ENCODE measurements at regions not wholly inside any gene's neighbourhood (a gene's known extent, or its start where the extent isn't known, plus 50 kb on each side); places are given as distances from the start of the nearest gene placed in this dataset.

DNA sequence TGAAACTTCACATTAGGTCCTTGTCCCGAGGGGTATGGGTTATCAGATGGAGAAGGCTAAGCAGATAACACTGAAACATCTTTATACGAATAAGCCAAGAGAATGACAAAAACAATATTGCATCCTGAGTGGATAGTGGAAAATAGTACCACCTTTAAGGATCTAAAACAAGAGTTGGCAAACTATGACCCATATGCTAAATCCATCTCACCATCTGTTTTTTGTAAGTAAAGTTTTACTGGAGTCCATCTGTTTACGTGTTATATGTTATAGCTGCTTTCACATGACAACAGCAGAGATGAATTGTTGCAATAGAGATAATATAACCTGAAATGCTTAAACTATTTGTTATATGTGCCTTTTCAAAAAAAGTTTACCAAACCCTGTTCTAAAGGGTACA lies 76.1 kb upstream of the TRDN start:
- DNase-seq, result no peak
- no peak overlapping the region for H2AFZ ChIP-seq
- no peaks in the 10 kb centered on the region for H3K9me3 ChIP-seq (ENCODE audit: insufficient read depth, low read depth)
- H3K79me2 ChIP-seq (ENCODE audit: low read depth), result no peaks in the 10 kb centered on the region
- H3K4me1 ChIP-seq (replicated peaks; ENCODE audit: insufficient read depth), result no peaks in the 10 kb centered on the region
- TF ChIP-seq, protein P1, sequence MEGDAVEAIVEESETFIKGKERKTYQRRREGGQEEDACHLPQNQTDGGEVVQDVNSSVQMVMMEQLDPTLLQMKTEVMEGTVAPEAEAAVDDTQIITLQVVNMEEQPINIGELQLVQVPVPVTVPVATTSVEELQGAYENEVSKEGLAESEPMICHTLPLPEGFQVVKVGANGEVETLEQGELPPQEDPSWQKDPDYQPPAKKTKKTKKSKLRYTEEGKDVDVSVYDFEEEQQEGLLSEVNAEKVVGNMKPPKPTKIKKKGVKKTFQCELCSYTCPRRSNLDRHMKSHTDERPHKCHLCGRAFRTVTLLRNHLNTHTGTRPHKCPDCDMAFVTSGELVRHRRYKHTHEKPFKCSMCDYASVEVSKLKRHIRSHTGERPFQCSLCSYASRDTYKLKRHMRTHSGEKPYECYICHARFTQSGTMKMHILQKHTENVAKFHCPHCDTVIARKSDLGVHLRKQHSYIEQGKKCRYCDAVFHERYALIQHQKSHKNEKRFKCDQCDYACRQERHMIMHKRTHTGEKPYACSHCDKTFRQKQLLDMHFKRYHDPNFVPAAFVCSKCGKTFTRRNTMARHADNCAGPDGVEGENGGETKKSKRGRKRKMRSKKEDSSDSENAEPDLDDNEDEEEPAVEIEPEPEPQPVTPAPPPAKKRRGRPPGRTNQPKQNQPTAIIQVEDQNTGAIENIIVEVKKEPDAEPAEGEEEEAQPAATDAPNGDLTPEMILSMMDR (conservative IDR thresholded peaks at IDR 0.05), result no peak
- no peak for TF ChIP-seq EZH2 (IDR thresholded peaks at IDR 0.05; ENCODE audit: low read depth)
- ChIA-PET CTCF (no interaction called here), POLR2A (ENCODE audit: unreplicated experiment) (no interaction called here)
- no TSS peak for BruUV-seq (replicated peaks)
- no peaks in the 10 kb centered on the region for H3F3A ChIP-seq (ENCODE audit: insufficient read depth, low read depth)
- no peaks in the 10 kb centered on the region for H3K9me2 ChIP-seq (ENCODE audit: insufficient read depth)
- H3K4me3 ChIP-seq, result no peak overlapping the region
- no peak overlapping the region for H3K27ac ChIP-seq
- intact Hi-C loops (cut with micrococcal nuclease; ENCODE audit: unreplicated experiment), result loop anchor here (10.0 kb wide), 1 partner anchor 848 kb away; no protein-coding TSS in a partner anchor
- no peaks in the 10 kb centered on the region for H4K20me1 ChIP-seq (ENCODE audit: insufficient read depth)
- no peak overlapping the region for H3K4me2 ChIP-seq
- H3K36me3 ChIP-seq (ENCODE audit: low read depth), result no peaks in the 10 kb centered on the region
- no peaks in the 10 kb centered on the region for H3K27me3 ChIP-seq (ENCODE audit: insufficient read depth, low read depth)

DNA sequence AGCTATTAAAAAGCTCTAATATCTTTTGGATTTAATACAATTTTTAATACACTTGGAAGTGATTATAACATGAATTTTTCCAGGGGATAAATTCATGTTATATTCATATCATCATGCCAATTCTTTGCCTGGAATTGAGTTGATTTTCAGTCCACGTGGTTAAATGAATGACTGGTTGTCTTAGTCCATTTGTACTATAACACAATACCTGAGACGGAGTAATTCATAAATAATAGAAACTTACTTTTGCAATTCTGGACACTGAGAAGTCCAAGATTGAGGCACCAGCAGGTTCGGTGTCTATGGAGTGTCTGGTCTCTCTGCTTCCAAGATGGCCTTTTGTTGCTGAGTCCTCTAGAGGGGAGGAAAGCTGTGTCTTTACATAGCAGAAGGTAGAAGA lies 66.2 kb upstream of the TRDN start:
- H3K4me3 ChIP-seq, result no peak overlapping the region
- no TSS peak for BruUV-seq (replicated peaks)
- no peaks in the 10 kb centered on the region for H3K9me2 ChIP-seq (ENCODE audit: insufficient read depth)
- no peaks in the 10 kb centered on the region for H3K4me1 ChIP-seq (replicated peaks; ENCODE audit: insufficient read depth)
- no peak for DNase-seq
- no peak overlapping the region for H3K4me2 ChIP-seq
- H2AFZ ChIP-seq, result no peak overlapping the region
- no peaks in the 10 kb centered on the region for H3K27me3 ChIP-seq (ENCODE audit: insufficient read depth, low read depth)
- intact Hi-C loops (cut with micrococcal nuclease; ENCODE audit: unreplicated experiment), result no loop called here
- no peaks in the 10 kb centered on the region for H3K79me2 ChIP-seq (ENCODE audit: low read depth)
- H3K27ac ChIP-seq, result no peak overlapping the region
- ChIA-PET CTCF (no interaction called here), POLR2A (ENCODE audit: unreplicated experiment) (no interaction called here)
- no peaks in the 10 kb centered on the region for H4K20me1 ChIP-seq (ENCODE audit: insufficient read depth)
- H3K9me3 ChIP-seq (ENCODE audit: insufficient read depth, low read depth), result no peaks in the 10 kb centered on the region
- H3K36me3 ChIP-seq (ENCODE audit: low read depth), result no peaks in the 10 kb centered on the region
- TF ChIP-seq EZH2 (IDR thresholded peaks at IDR 0.05; ENCODE audit: low read depth), result no peak
- TF ChIP-seq, protein P1 (conservative IDR thresholded peaks at IDR 0.05), result no peak
- H3F3A ChIP-seq (ENCODE audit: insufficient read depth, low read depth), result no peaks in the 10 kb centered on the region

DNA sequence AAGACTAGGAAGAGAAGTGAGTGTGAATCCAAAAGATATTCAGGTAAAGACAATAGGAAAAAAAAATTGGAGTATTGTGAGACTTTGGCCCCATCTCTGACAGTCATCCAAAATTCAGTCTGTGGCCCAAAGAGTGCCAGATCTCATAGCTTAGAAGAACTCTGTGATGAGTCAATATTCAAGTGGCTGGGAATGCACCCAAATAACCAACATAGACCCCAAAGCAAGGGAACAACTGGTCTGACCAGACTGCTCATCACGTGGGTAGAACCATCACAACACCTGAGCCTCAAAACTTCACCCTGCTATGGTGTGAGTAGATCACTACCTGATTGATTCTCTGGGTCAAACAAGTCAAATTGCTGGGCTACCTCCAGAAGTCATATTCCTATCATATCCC lies 51.1 kb upstream of the TRDN start:
- H3K36me3 ChIP-seq (ENCODE audit: low read depth), result no peaks in the 10 kb centered on the region
- CTCF ChIA-PET, result no interaction called here

More for the DNA sequence above, 51.1 kb upstream of the TRDN start:
- Histone ChIP-seq H3K27ac (no peak overlapping the region), H3K79me2 (ENCODE audit: low read depth) (no peaks in the 10 kb centered on the region), H3K27me3 (ENCODE audit: insufficient read depth, low read depth) (no peaks in the 10 kb centered on the region), H3K4me1 (replicated peaks; ENCODE audit: insufficient read depth) (no peaks in the 10 kb centered on the region), H3K4me2 (no peak overlapping the region), H3K4me3 (no peak overlapping the region), H3K9me3 (ENCODE audit: insufficient read depth, low read depth) (no peaks in the 10 kb centered on the region), H3F3A (ENCODE audit: insufficient read depth, low read depth) (no peaks in the 10 kb centered on the region), H2AFZ (no peak overlapping the region), H4K20me1 (ENCODE audit: insufficient read depth) (no peaks in the 10 kb centered on the region), H3K9me2 (ENCODE audit: insufficient read depth) (no peaks in the 10 kb centered on the region)
- no peak for DNase-seq
- TF ChIP-seq EZH2 (IDR thresholded peaks at IDR 0.05; ENCODE audit: low read depth), result no peak
- TF ChIP-seq, protein P1 (conservative IDR thresholded peaks at IDR 0.05), result no peak
- POLR2A ChIA-PET (ENCODE audit: unreplicated experiment), result no interaction called here
- no TSS peak for BruUV-seq (replicated peaks)
- intact Hi-C loops (cut with micrococcal nuclease; ENCODE audit: unreplicated experiment), result no loop called here
